ENCODE measurements at regions not wholly inside any gene's neighbourhood (a gene's known extent, or its start where the extent isn't known, plus 50 kb on each side); places are given as distances from the start of the nearest gene placed in this dataset.

DNA sequence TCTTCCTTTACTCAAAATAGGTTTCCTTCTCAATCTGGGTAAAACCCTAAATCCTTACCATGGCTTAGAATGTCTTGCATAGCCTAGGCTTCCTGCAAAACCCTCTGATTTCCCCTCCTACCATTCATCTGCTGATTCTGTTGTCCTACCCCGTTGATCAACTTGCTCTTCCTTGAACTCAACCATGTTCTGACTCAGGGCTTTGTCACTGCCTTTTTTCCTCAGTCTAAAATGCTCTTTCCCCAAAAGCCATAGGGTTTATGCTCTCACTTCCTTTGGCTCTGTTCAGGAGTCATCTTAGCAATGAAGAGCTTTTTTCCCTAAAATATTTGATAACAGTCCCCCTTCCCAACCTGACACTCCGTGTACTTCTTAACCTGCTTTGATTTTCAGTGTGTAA is 79.4 kb upstream of the IZUMO3 start:
- TF ChIP-seq EP300 (IDR thresholded peaks at IDR 0.05; ENCODE audit: borderline replicate concordance): no peak

DNA sequence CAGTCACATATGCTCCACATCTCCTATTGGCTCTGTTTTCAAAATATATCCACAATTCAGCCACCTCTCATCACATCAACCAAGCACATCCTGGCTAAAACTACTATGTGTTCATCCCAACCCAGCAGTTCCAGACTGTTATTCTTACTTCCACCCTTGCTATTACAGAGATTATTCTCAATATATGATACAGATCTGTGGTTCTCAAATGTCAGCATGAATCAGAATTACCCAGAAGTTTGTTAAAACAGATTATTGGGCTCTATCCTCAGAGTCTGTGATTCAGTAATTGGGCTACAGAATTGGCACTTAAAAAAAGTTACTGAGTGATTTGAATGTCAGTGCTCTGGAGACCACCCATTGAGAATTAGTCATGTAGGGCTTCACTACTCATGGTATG is 78.8 kb upstream of the IZUMO3 start:
- TF ChIP-seq, protein P1, sequence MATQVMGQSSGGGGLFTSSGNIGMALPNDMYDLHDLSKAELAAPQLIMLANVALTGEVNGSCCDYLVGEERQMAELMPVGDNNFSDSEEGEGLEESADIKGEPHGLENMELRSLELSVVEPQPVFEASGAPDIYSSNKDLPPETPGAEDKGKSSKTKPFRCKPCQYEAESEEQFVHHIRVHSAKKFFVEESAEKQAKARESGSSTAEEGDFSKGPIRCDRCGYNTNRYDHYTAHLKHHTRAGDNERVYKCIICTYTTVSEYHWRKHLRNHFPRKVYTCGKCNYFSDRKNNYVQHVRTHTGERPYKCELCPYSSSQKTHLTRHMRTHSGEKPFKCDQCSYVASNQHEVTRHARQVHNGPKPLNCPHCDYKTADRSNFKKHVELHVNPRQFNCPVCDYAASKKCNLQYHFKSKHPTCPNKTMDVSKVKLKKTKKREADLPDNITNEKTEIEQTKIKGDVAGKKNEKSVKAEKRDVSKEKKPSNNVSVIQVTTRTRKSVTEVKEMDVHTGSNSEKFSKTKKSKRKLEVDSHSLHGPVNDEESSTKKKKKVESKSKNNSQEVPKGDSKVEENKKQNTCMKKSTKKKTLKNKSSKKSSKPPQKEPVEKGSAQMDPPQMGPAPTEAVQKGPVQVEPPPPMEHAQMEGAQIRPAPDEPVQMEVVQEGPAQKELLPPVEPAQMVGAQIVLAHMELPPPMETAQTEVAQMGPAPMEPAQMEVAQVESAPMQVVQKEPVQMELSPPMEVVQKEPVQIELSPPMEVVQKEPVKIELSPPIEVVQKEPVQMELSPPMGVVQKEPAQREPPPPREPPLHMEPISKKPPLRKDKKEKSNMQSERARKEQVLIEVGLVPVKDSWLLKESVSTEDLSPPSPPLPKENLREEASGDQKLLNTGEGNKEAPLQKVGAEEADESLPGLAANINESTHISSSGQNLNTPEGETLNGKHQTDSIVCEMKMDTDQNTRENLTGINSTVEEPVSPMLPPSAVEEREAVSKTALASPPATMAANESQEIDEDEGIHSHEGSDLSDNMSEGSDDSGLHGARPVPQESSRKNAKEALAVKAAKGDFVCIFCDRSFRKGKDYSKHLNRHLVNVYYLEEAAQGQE (IDR thresholded peaks at IDR 0.05; ENCODE audit: low read depth): no peak
- TF ChIP-seq CREB1 (IDR thresholded peaks at IDR 0.05; ENCODE audit: low read depth) (no peak), TCF12 (IDR thresholded peaks at IDR 0.05; ENCODE audit: low read depth) (no peak), ZBTB7A (IDR thresholded peaks at IDR 0.05; ENCODE audit: low read depth) (no peak), TAF1 (IDR thresholded peaks at IDR 0.05; ENCODE audit: low read depth) (no peak), NFIC (IDR thresholded peaks at IDR 0.05) (no peak), EGR1 (IDR thresholded peaks at IDR 0.05) (no peak), CEBPB (IDR thresholded peaks at IDR 0.05) (no peak), TEAD4 (IDR thresholded peaks at IDR 0.05) (no peak), RAD21 (IDR thresholded peaks at IDR 0.05; ENCODE audit: low read depth) (no peak), EP300 (IDR thresholded peaks at IDR 0.05; ENCODE audit: borderline replicate concordance) (no peak), FOXM1 (IDR thresholded peaks at IDR 0.05; ENCODE audit: borderline replicate concordance, low read depth) (no peak), YY1 (IDR thresholded peaks at IDR 0.05; ENCODE audit: low read depth) (no peak)
- TF ChIP-seq, protein P2, sequence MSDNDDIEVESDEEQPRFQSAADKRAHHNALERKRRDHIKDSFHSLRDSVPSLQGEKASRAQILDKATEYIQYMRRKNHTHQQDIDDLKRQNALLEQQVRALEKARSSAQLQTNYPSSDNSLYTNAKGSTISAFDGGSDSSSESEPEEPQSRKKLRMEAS (IDR thresholded peaks at IDR 0.05): no peak
- TF ChIP-seq, protein P3, sequence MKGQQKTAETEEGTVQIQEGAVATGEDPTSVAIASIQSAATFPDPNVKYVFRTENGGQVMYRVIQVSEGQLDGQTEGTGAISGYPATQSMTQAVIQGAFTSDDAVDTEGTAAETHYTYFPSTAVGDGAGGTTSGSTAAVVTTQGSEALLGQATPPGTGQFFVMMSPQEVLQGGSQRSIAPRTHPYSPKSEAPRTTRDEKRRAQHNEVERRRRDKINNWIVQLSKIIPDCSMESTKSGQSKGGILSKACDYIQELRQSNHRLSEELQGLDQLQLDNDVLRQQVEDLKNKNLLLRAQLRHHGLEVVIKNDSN (IDR thresholded peaks at IDR 0.05): no peak

DNA sequence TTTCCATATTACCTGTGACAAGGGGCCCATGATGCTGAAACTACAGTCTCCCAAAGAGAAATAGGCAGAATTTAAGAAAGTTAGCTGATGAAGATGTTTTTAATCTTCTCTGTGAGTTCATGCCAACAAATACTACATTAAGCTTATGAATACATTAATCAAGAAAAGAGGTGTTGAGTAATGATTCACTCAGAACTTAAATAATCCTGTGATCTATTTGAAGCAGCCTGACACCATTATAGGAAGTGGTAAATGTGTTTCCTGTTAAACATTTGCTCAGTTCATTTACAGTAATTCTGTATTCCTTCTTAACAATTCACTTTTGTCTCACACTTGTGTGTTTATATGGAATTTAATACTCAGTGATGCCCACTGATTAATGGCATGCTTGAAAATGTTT is 75.0 kb upstream of the IZUMO3 start:
- TF ChIP-seq YY1 (IDR thresholded peaks at IDR 0.05; ENCODE audit: low read depth) (no peak), CREB1 (IDR thresholded peaks at IDR 0.05; ENCODE audit: low read depth) (no peak), NFIC (IDR thresholded peaks at IDR 0.05) (no peak), FOXM1 (IDR thresholded peaks at IDR 0.05; ENCODE audit: borderline replicate concordance, low read depth) (no peak)
- TF ChIP-seq, protein P2 (IDR thresholded peaks at IDR 0.05): no peak
- TF ChIP-seq, protein P3 (IDR thresholded peaks at IDR 0.05): no peak
- TF ChIP-seq, protein P1 (IDR thresholded peaks at IDR 0.05; ENCODE audit: low read depth): no peak

DNA sequence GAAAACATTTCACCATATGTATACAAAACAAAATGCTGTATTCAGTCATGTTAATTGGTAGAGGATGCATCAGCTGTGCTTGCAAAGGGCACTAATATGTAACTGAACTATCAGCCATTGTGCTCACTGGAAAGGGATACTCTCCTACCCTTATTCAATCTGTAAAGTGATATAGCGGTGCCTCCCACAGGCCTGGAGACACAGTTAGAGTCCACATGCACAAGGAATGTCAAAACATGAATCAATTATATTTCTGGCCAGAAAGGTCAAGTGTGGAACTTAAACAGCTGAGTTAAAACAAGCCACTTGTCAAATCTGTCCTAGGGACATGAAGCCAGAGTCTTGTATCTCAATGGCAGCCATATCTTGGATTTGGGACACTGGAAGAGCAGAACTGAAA is 71.2 kb upstream of the IZUMO3 start:
- no peak for TF ChIP-seq TCF12 (IDR thresholded peaks at IDR 0.05; ENCODE audit: low read depth)
- TF ChIP-seq TAF1 (IDR thresholded peaks at IDR 0.05; ENCODE audit: low read depth): no peak
- TF ChIP-seq, protein P1 (IDR thresholded peaks at IDR 0.05; ENCODE audit: low read depth): no peak
- TF ChIP-seq NFIC (IDR thresholded peaks at IDR 0.05): no peak
- TF ChIP-seq, protein P2 (IDR thresholded peaks at IDR 0.05): no peak
- no peak for TF ChIP-seq YY1 (IDR thresholded peaks at IDR 0.05; ENCODE audit: low read depth)
- TF ChIP-seq CREB1 (IDR thresholded peaks at IDR 0.05; ENCODE audit: low read depth): no peak
- TF ChIP-seq FOXM1 (IDR thresholded peaks at IDR 0.05; ENCODE audit: borderline replicate concordance, low read depth): no peak
- no peak for TF ChIP-seq RAD21 (IDR thresholded peaks at IDR 0.05; ENCODE audit: low read depth)
- no peak for TF ChIP-seq CEBPB (IDR thresholded peaks at IDR 0.05)
- no peak for TF ChIP-seq ZBTB7A (IDR thresholded peaks at IDR 0.05; ENCODE audit: low read depth)
- no peak for TF ChIP-seq EGR1 (IDR thresholded peaks at IDR 0.05)
- TF ChIP-seq EP300 (IDR thresholded peaks at IDR 0.05; ENCODE audit: borderline replicate concordance): no peak
- TF ChIP-seq TEAD4 (IDR thresholded peaks at IDR 0.05): no peak
- TF ChIP-seq, protein P3 (IDR thresholded peaks at IDR 0.05): no peak
